HAP-1 (cell line): ENCODE measurements at regions not wholly inside any gene's neighbourhood (a gene's known extent, or its start where the extent isn't known, plus 50 kb on each side); places are given as distances from the start of the nearest gene placed in this dataset.
"Not testable (repeated sequence)": the region's sequence is repeated elsewhere in the genome, so short reads cannot be mapped to it uniquely, and the experiment has no call there.

Source experiments
- DNase-seq, 2 experiments: peaks; one replicate each; pipeline ENCODE4 v3.0.0-alpha.2; 2016 to 2020; ENCODE audit warnings: low spot score in 2 of 2
- H3K27me3 ChIP-seq: fragments of 250-450 bp; sonication (Bioruptor Pico); 2 replicates; pipeline ENCODE4 v1.5.1; 2020; ENCODE audit warnings: low read depth, mild to moderate bottlenecking, moderate library complexity
- H3K36me3 ChIP-seq: fragments of 250-450 bp; sonication (Bioruptor Pico); replicated peaks from 2 replicates; pipeline ENCODE4 v1.5.1; 2020; ENCODE audit warnings: mild to moderate bottlenecking
- H3K4me1 ChIP-seq: fragments of 250-450 bp; sonication (Bioruptor Pico); 2 replicates; pipeline ENCODE4 v1.5.1; 2020; ENCODE audit warnings: mild to moderate bottlenecking
- H3K4me3 ChIP-seq: fragments of 250-450 bp; sonication (Bioruptor Pico); 2 replicates; pipeline ENCODE4 v1.5.1; 2020; ENCODE audit warnings: mild to moderate bottlenecking, moderate library complexity
- H3K9me3 ChIP-seq: fragments of 250-450 bp; sonication (Bioruptor Pico); 2 replicates; pipeline ENCODE4 v1.5.1; 2020; ENCODE audit warnings: mild to moderate bottlenecking, moderate library complexity
- in situ Hi-C: fragments of 300-500 bp; cut with MboI; formaldehyde crosslinking; loops from 3 replicates; pipeline ENCODE4 v1.14.3; 2020; ENCODE audit warnings: low sequenced_read_pairs, inconsistent platforms, mixed read lengths

GRCh38 chr16:61544165-61544564 is 492.1 kb downstream of the CDH8 start:
- Histone ChIP-seq H3K9me3 (no peaks in the 10 kb centered on the region), H3K4me3 (no peak overlapping the region), H3K27me3 (0 out of 2 replicates have a peak, but pooled peaks cover 6% of the 10 kb centered on the region), H3K36me3 (no peaks in the 10 kb centered on the region), H3K4me1 (no peaks in the 10 kb centered on the region)
- DNase-seq, result no peak
- in situ Hi-C loops, result no loop called here

GRCh38 chr16:61540216-61540615 is 496.0 kb downstream of the CDH8 start:
- in situ Hi-C loops, result no loop called here
- Histone ChIP-seq H3K4me1 (no peaks in the 10 kb centered on the region), H3K27me3 (0 out of 2 replicates have a peak, but pooled peaks cover 3% of the 10 kb centered on the region)

GRCh38 chr16:61530697-61531096 is 505.5 kb downstream of the CDH8 start:
- DNase-seq, result no peak
- in situ Hi-C loops, result no loop called here
- H3K9me3 ChIP-seq, result no peaks in the 10 kb centered on the region
- no peak overlapping the region for H3K4me3 ChIP-seq
- H3K4me1 ChIP-seq, result no peaks in the 10 kb centered on the region
- H3K27me3 ChIP-seq, result no peaks in the 10 kb centered on the region
- H3K36me3 ChIP-seq, result no peaks in the 10 kb centered on the region

More at GRCh38 chr16:61540216-61540615, 496.0 kb downstream of the CDH8 start:
- no peaks in the 10 kb centered on the region for H3K36me3 ChIP-seq
- no peak overlapping the region for H3K4me3 ChIP-seq
- DNase-seq, result no peak
- no peaks in the 10 kb centered on the region for H3K9me3 ChIP-seq

- no peak for DNase-seq
- no peaks in the 10 kb centered on the region for H3K27me3 ChIP-seq
- 0 out of 2 replicates have a peak, but pooled peaks cover 2% of the 10 kb centered on the region for H3K4me1 ChIP-seq
Observed at GRCh38 chr16:61500851-61501250, 535.4 kb downstream of the CDH8 start.

GRCh38 chr16:61480250-61480649 is 556.0 kb downstream of the CDH8 start:
- no peaks in the 10 kb centered on the region for H3K9me3 ChIP-seq
- no peaks in the 10 kb centered on the region for H3K27me3 ChIP-seq
- DNase-seq, result no peak
- no peaks in the 10 kb centered on the region for H3K4me1 ChIP-seq
- in situ Hi-C loops, result no loop called here
- H3K36me3 ChIP-seq, result no peaks in the 10 kb centered on the region
- no peak overlapping the region for H3K4me3 ChIP-seq

More at GRCh38 chr16:61500851-61501250, 535.4 kb downstream of the CDH8 start:
- Histone ChIP-seq H3K4me3 (no peak overlapping the region), H3K9me3 (no peaks in the 10 kb centered on the region), H3K36me3 (no peaks in the 10 kb centered on the region)
- in situ Hi-C loops, result no loop called here

- in situ Hi-C loops, result no loop called here
- H3K9me3 ChIP-seq, result no peaks in the 10 kb centered on the region
- no peaks in the 10 kb centered on the region for H3K4me1 ChIP-seq
- no peaks in the 10 kb centered on the region for H3K36me3 ChIP-seq
- H3K4me3 ChIP-seq, result no peak overlapping the region
- H3K27me3 ChIP-seq, result no peaks in the 10 kb centered on the region
- DNase-seq, result no peak
Observed at GRCh38 chr16:61471737-61472136, 564.5 kb downstream of the CDH8 start.

- Histone ChIP-seq H3K4me1 (no peaks in the 10 kb centered on the region), H3K4me3 (no peak overlapping the region), H3K9me3 (no peaks in the 10 kb centered on the region), H3K27me3 (no peaks in the 10 kb centered on the region), H3K36me3 (no peaks in the 10 kb centered on the region)
- in situ Hi-C loops, result no loop called here
- DNase-seq, result no peak
Observed at GRCh38 chr16:61471023-61471422, 565.2 kb downstream of the CDH8 start.

GRCh38 chr16:61465285-61465684 is 571.0 kb downstream of the CDH8 start:
- H3K4me3 ChIP-seq, result no peak overlapping the region
- DNase-seq, result no peak
- H3K9me3 ChIP-seq, result no peaks in the 10 kb centered on the region
- H3K4me1 ChIP-seq, result no peaks in the 10 kb centered on the region
- in situ Hi-C loops, result no loop called here
- no peaks in the 10 kb centered on the region for H3K36me3 ChIP-seq
- H3K27me3 ChIP-seq, result no peaks in the 10 kb centered on the region

GRCh38 chr16:61460020-61460419 is 576.2 kb downstream of the CDH8 start:
- Histone ChIP-seq H3K4me3 (no peak overlapping the region), H3K9me3 (no peaks in the 10 kb centered on the region), H3K36me3 (no peaks in the 10 kb centered on the region), H3K27me3 (no peaks in the 10 kb centered on the region), H3K4me1 (no peaks in the 10 kb centered on the region)
- in situ Hi-C loops, result no loop called here
- DNase-seq, result no peak

GRCh38 chr16:61435346-61435745 is 600.9 kb downstream of the CDH8 start:
- in situ Hi-C loops, result no loop called here
- H3K4me3 ChIP-seq, result no peak overlapping the region
- no peaks in the 10 kb centered on the region for H3K36me3 ChIP-seq
- DNase-seq, result no peak
- no peaks in the 10 kb centered on the region for H3K4me1 ChIP-seq
- no peaks in the 10 kb centered on the region for H3K27me3 ChIP-seq
- H3K9me3 ChIP-seq, result no peaks in the 10 kb centered on the region

GRCh38 chr16:61432421-61432820 is 603.8 kb downstream of the CDH8 start:
- no peaks in the 10 kb centered on the region for H3K36me3 ChIP-seq
- H3K27me3 ChIP-seq, result no peaks in the 10 kb centered on the region
- in situ Hi-C loops, result no loop called here

GRCh38 chr16:61421111-61421510 is 615.1 kb downstream of the CDH8 start:
- in situ Hi-C loops, result no loop called here
- H3K4me3 ChIP-seq, result no peak overlapping the region

More at GRCh38 chr16:61432421-61432820, 603.8 kb downstream of the CDH8 start:
- Histone ChIP-seq H3K9me3 (no peaks in the 10 kb centered on the region), H3K4me1 (no peaks in the 10 kb centered on the region), H3K4me3 (no peak overlapping the region)
- no peak for DNase-seq

GRCh38 chr16:61419791-61420190 is 616.4 kb downstream of the CDH8 start:
- Histone ChIP-seq H3K36me3 (no peaks in the 10 kb centered on the region), H3K27me3 (no peaks in the 10 kb centered on the region), H3K4me1 (no peaks in the 10 kb centered on the region), H3K4me3 (no peak overlapping the region), H3K9me3 (no peaks in the 10 kb centered on the region)
- no peak for DNase-seq
- in situ Hi-C loops, result no loop called here

More at GRCh38 chr16:61421111-61421510, 615.1 kb downstream of the CDH8 start:
- H3K27me3 ChIP-seq, result no peaks in the 10 kb centered on the region
- DNase-seq, result no peak
- no peaks in the 10 kb centered on the region for H3K9me3 ChIP-seq
- no peaks in the 10 kb centered on the region for H3K36me3 ChIP-seq
- no peaks in the 10 kb centered on the region for H3K4me1 ChIP-seq

GRCh38 chr16:61418802-61419201 is 617.4 kb downstream of the CDH8 start:
- H3K4me3 ChIP-seq, DNase-seq, in situ Hi-C loops, H3K27me3 ChIP-seq, H3K36me3 ChIP-seq, H3K9me3 ChIP-seq, H3K4me1 ChIP-seq: not testable (repeated sequence)

- Histone ChIP-seq H3K4me3 (no peak overlapping the region), H3K4me1 (no peaks in the 10 kb centered on the region), H3K27me3 (no peaks in the 10 kb centered on the region), H3K36me3 (no peaks in the 10 kb centered on the region), H3K9me3 (no peaks in the 10 kb centered on the region)
- DNase-seq, result no peak
- in situ Hi-C loops, result no loop called here
Observed at GRCh38 chr16:61415126-61415525, 621.1 kb downstream of the CDH8 start.
